Esophagus squamous epithelium (tissue), 5 donors: ENCODE measurements at regions not wholly inside any gene's neighbourhood (a gene's known extent, or its start where the extent isn't known, plus 50 kb on each side); places are given as distances from the start of the nearest gene placed in this dataset.

Experiments used
- DNase-seq: peaks from one replicate; lab custom pipeline; 2025; lab: John Stamatoyannopoulos, UW
- H3K27ac ChIP-seq, 4 donors: fragments of 200-600 bp; sonication (generic); one replicate each; pipeline ENCODE4 v1.5.1; 2016 to 2019; ENCODE audit warnings: mild to moderate bottlenecking in 1 of 4
- H3K27me3 ChIP-seq, 4 donors: fragments of 200-600 bp; sonication (generic); 1 replicate in 3 of 4; 2 replicates in 1 of 4; pipeline versions ENCODE4 v1.5.1 to v1.6.0; 2017 to 2021; ENCODE audit warnings: antibody characterized with exemption in 1 of 4
- H3K36me3 ChIP-seq, 3 donors: fragments of 200-600 bp; sonication (generic); one replicate each; pipeline ENCODE4 v1.5.1; 2016 to 2019
- H3K4me1 ChIP-seq, 3 donors: fragments of 200-600 bp; sonication (generic); one replicate each; pipeline ENCODE4 v1.5.1; 2017 to 2019
- H3K4me3 ChIP-seq, 4 donors: fragments of 200-600 bp; sonication (generic); 1 replicate in 3 of 4; 2 replicates in 1 of 4; pipeline ENCODE4 v1.5.1; 2016 to 2019; ENCODE audit warnings: mild to moderate bottlenecking in 2 of 4, moderate library complexity in 1 of 4
- H3K9me3 ChIP-seq, 3 donors: fragments of 200-600 bp; sonication (generic); one replicate each; pipeline ENCODE4 v1.5.1; 2016 to 2019
- CTCF ChIP-seq, 6 experiments: fragments of 450-650 bp in 4 of 6; fragments of 200-600 bp in 2 of 6; sonication (generic) in 2 of 6; IDR thresholded peaks; one replicate each; pipeline ENCODE4 v1.5.1; 2016 to 2019; ENCODE audit warnings: antibody characterized with exemption in 6 of 6, mild to moderate bottlenecking in 4 of 6, moderate library complexity in 4 of 6
- POLR2A ChIP-seq, 4 donors: fragments of 450-650 bp; IDR thresholded peaks; one replicate each; pipeline ENCODE4 v1.6.1; 2017; ENCODE audit warnings: antibody characterized with exemption in 4 of 4, mild to moderate bottlenecking in 4 of 4, moderate library complexity in 3 of 4
- WGBS, 2 donors: methylation state at CpG; one replicate each; pipeline ENCODE4 v1.1.5; 2018; 5-methylcytosine and 5-hydroxymethylcytosine counted together
- intact Hi-C: fragments of 100-400 bp; cut with DNase I; formaldehyde crosslinking; loops from one replicate; pipeline ENCODE4 v1.15.0; 2022
- donor health status: DM: yes; HTN: yes; CAD: no.

GRCh38 chr1:233443040-233443760 lies 115.7 kb downstream of the MAP3K21 start:
- Histone ChIP-seq H3K4me1 (peaks cover 0 to 5% (median 4%) of the 10 kb centered on the region in 3 donors), H3K36me3 (no peaks in the 10 kb centered on the region), H3K4me3 (no peak overlapping the region), H3K27ac (no peak overlapping the region), H3K27me3 (peaks cover 0 to 23% (median 0%) of the 10 kb centered on the region in 4 donors), H3K9me3 (peaks cover 0 to 10% (median 0%) of the 10 kb centered on the region in 3 donors)
- no peak for DNase-seq
- TF ChIP-seq CTCF (IDR thresholded peaks at IDR 0.05), result no peak
- intact Hi-C loops, result loop anchor here (5.0 kb wide), 1 partner anchor 344 kb away; no protein-coding TSS in a partner anchor
- 50% methylated on average over 2 of the region's 2 CpGs for WGBS, 2 donors

GRCh38 chr1:233444484-233444883 lies 117.0 kb downstream of the MAP3K21 start:
- TF ChIP-seq CTCF (IDR thresholded peaks at IDR 0.05) (no peak), POLR2A (IDR thresholded peaks at IDR 0.05) (no peak)
- WGBS, 2 donors, result 82 to 93% methylated on average over 3 of the region's 3 CpGs
- no peak for DNase-seq
- H3K27me3 ChIP-seq, result peaks cover 0 to 11% (median 0%) of the 10 kb centered on the region in 4 donors
- H3K4me3 ChIP-seq, result no peak overlapping the region
- no peak overlapping the region for H3K27ac ChIP-seq
- intact Hi-C loops, result loop anchor here (5.0 kb wide), 1 partner anchor 343 kb away; no protein-coding TSS in a partner anchor
- peaks cover 0 to 5% (median 4%) of the 10 kb centered on the region in 3 donors for H3K4me1 ChIP-seq
- no peaks in the 10 kb centered on the region for H3K36me3 ChIP-seq
- peaks cover 0 to 10% (median 0%) of the 10 kb centered on the region in 3 donors for H3K9me3 ChIP-seq

- H3K9me3 ChIP-seq, result peaks cover 0 to 10% (median 0%) of the 10 kb centered on the region in 3 donors
- no peak overlapping the region for H3K4me3 ChIP-seq
- no peaks in the 10 kb centered on the region for H3K36me3 ChIP-seq
- no peak for DNase-seq
- intact Hi-C loops, result no loop called here
- H3K27ac ChIP-seq, result no peak overlapping the region
- TF ChIP-seq POLR2A (IDR thresholded peaks at IDR 0.05) (no peak), CTCF (IDR thresholded peaks at IDR 0.05) (no peak)
- H3K4me1 ChIP-seq, result peaks cover 0 to 5% (median 4%) of the 10 kb centered on the region in 3 donors
- whole genome bisulfite sequencing, 2 donors, result 92 to 96% methylated on average over 6 of the region's 6 CpGs
- no peaks in the 10 kb centered on the region for H3K27me3 ChIP-seq
Observed at GRCh38 chr1:233445737-233446136, 118.2 kb downstream of the MAP3K21 start.

- H3K27me3 ChIP-seq, result no peaks in the 10 kb centered on the region
- WGBS, 2 donors, result 65 to 66% methylated on average over 4 to 6 of the region's 6 CpGs
- no peak for DNase-seq
- H3K36me3 ChIP-seq, result no peaks in the 10 kb centered on the region
- intact Hi-C loops, result no loop called here
- peaks cover 0 to 10% (median 0%) of the 10 kb centered on the region in 3 donors for H3K9me3 ChIP-seq
- no peak overlapping the region for H3K27ac ChIP-seq
- no peak overlapping the region for H3K4me3 ChIP-seq
- TF ChIP-seq POLR2A (IDR thresholded peaks at IDR 0.05) (no peak), CTCF (IDR thresholded peaks at IDR 0.05) (no peak)
- peaks cover 0 to 4% (median 0%) of the 10 kb centered on the region in 3 donors for H3K4me1 ChIP-seq
Observed at GRCh38 chr1:233446935-233447334, 119.4 kb downstream of the MAP3K21 start.

GRCh38 chr1:233448109-233448689 lies 120.7 kb downstream of the MAP3K21 start:
- Histone ChIP-seq H3K4me3 (no peak overlapping the region), H3K27me3 (no peaks in the 10 kb centered on the region), H3K36me3 (no peaks in the 10 kb centered on the region), H3K27ac (no peak overlapping the region), H3K4me1 (peaks cover 0 to 3% (median 0%) of the 10 kb centered on the region in 3 donors), H3K9me3 (peaks cover 0 to 10% (median 0%) of the 10 kb centered on the region in 3 donors)
- no peak for DNase-seq
- 77 to 86% methylated on average over 4 of the region's 4 CpGs for WGBS, 2 donors
- intact Hi-C loops, result no loop called here
- no peak for TF ChIP-seq POLR2A (IDR thresholded peaks at IDR 0.05)
- no peak for TF ChIP-seq CTCF (IDR thresholded peaks at IDR 0.05)
